ENCODE measurements at regions not wholly inside any gene's neighbourhood (a gene's known extent, or its start where the extent isn't known, plus 50 kb on each side); places are given as distances from the start of the nearest gene placed in this dataset.

DNA sequence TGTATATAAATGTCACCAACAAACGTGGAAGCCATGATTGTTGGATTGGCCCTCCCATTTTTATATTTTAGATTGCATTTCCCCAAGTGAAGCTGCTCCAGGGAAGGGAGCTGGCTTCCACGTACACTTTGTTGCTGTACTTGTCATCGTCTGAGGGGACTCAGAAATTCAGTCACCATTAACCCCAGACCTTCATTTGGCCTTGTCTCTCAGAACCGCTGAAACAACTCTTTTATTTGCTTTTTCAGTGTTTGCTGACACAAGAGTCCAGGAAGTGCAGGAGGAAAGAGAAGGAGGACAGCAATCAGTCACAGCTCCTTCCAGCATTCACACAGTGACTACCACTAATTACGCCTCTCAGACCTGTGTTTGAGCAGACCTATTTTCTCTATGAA lies 276.5 kb downstream of the TBL1XR1 start:
- Histone ChIP-seq H2AFZ (ENCODE audit: low read depth) (no peak overlapping the region), H3K4me2 (no peak overlapping the region), H3K27me3 (ENCODE audit: insufficient read depth) (no peaks in the 10 kb centered on the region; the same call in 1 of the 2 replicates), H3K9ac (no peak overlapping the region), H3K9me2 (no peaks in the 10 kb centered on the region), H3K4me3 (ENCODE audit: low read depth in 2 of 2, low read length in 1 of 2) (no peak overlapping the region), H3F3A (replicated peaks; ENCODE audit: insufficient read depth) (no peaks in the 10 kb centered on the region), H4K20me1 (ENCODE audit: insufficient read depth) (no peaks in the 10 kb centered on the region), H3K9me3 (no peaks in the 10 kb centered on the region), H3K79me2 (ENCODE audit: insufficient read depth) (no peaks in the 10 kb centered on the region), H3K36me3 (replicated peaks in 1 of 2; ENCODE audit: control insufficient read depth in 1 of 2, insufficient read depth in 2 of 2, low read length in 1 of 2) (no peaks in the 10 kb centered on the region), H3K27ac (ENCODE audit: low read depth in 2 of 2, low read length in 1 of 2) (no peak overlapping the region), H3K4me1 (ENCODE audit: control insufficient read depth in 1 of 2, insufficient read depth in 2 of 2, low read depth in 1 of 2, low read length in 1 of 2) (no peaks in the 10 kb centered on the region; a peak in 1 of 4 replicates)
- 77% methylated on average over 5 of the region's 5 CpGs for WGBS (ENCODE audit: low lambda C conversion rate)
- TF ChIP-seq, protein P1, sequence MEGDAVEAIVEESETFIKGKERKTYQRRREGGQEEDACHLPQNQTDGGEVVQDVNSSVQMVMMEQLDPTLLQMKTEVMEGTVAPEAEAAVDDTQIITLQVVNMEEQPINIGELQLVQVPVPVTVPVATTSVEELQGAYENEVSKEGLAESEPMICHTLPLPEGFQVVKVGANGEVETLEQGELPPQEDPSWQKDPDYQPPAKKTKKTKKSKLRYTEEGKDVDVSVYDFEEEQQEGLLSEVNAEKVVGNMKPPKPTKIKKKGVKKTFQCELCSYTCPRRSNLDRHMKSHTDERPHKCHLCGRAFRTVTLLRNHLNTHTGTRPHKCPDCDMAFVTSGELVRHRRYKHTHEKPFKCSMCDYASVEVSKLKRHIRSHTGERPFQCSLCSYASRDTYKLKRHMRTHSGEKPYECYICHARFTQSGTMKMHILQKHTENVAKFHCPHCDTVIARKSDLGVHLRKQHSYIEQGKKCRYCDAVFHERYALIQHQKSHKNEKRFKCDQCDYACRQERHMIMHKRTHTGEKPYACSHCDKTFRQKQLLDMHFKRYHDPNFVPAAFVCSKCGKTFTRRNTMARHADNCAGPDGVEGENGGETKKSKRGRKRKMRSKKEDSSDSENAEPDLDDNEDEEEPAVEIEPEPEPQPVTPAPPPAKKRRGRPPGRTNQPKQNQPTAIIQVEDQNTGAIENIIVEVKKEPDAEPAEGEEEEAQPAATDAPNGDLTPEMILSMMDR (IDR thresholded peaks at IDR 0.05): no peak
- TF ChIP-seq NFIC (IDR thresholded peaks at IDR 0.05; ENCODE audit: borderline replicate concordance) (no peak), MAX (IDR thresholded peaks at IDR 0.05; ENCODE audit: low read depth) (no peak), SIN3A (IDR thresholded peaks at IDR 0.05; ENCODE audit: borderline replicate concordance, low read depth, low read length) (no peak), USF2 (IDR thresholded peaks at IDR 0.05; ENCODE audit: borderline replicate concordance, low read depth, low read length) (no peak), RAD21 (IDR thresholded peaks at IDR 0.05; ENCODE audit: low read length) (no peak), TAF1 (IDR thresholded peaks at IDR 0.05; ENCODE audit: borderline replicate concordance, low read depth, low read length) (no peak), SMC3 (IDR thresholded peaks at IDR 0.05; ENCODE audit: low read depth, low read length) (no peak), POLR2AphosphoS5 (IDR thresholded peaks at IDR 0.05; ENCODE audit: low read depth, low read length) (no peak)
- TF ChIP-seq, protein P2, sequence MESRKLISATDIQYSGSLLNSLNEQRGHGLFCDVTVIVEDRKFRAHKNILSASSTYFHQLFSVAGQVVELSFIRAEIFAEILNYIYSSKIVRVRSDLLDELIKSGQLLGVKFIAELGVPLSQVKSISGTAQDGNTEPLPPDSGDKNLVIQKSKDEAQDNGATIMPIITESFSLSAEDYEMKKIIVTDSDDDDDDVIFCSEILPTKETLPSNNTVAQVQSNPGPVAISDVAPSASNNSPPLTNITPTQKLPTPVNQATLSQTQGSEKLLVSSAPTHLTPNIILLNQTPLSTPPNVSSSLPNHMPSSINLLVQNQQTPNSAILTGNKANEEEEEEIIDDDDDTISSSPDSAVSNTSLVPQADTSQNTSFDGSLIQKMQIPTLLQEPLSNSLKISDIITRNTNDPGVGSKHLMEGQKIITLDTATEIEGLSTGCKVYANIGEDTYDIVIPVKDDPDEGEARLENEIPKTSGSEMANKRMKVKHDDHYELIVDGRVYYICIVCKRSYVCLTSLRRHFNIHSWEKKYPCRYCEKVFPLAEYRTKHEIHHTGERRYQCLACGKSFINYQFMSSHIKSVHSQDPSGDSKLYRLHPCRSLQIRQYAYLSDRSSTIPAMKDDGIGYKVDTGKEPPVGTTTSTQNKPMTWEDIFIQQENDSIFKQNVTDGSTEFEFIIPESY (IDR thresholded peaks at IDR 0.05; ENCODE audit: borderline replicate concordance, low read depth): no peak
- CTCF ChIA-PET: interaction anchor here (1.1 to 1.2 kb wide), 2 partner anchors 9 to 15 kb away, joined by 3 read pairs; no protein-coding TSS in a partner anchor
- DNase-seq: no peak
- POLR2A ChIA-PET: no interaction called here

All from SK-N-SH (cell line).